DMS153 (cell line): ENCODE measurements at regions not wholly inside any gene's neighbourhood (a gene's known extent, or its start where the extent isn't known, plus 50 kb on each side); places are given as distances from the start of the nearest gene placed in this dataset.

Experiments
- DNase-seq: peaks from one replicate; lab custom pipeline; 2025; lab: John Stamatoyannopoulos, UW

GRCh38 chr12:24473097-24473496 is 475.8 kb downstream of the BCAT1 start:
- DNase-seq: no peak

GRCh38 chr12:24470050-24470449 is 478.9 kb downstream of the BCAT1 start:
- no peak for DNase-seq

- DNase-seq: no peak
These were observed 479.8 kb downstream of the BCAT1 start for GRCh38 chr12:24469089-24469488.

- DNase-seq: no peak
These were observed 481.7 kb downstream of the BCAT1 start for GRCh38 chr12:24467226-24467625.

GRCh38 chr12:24463375-24463774 is 485.5 kb downstream of the BCAT1 start:
- no peak for DNase-seq

GRCh38 chr12:24462946-24463345 is 486.0 kb downstream of the BCAT1 start:
- DNase-seq: no peak

- no peak for DNase-seq
These were observed 488.4 kb downstream of the BCAT1 start for GRCh38 chr12:24460506-24460905.

GRCh38 chr12:24460099-24460498 is 488.8 kb downstream of the BCAT1 start:
- no peak for DNase-seq

- DNase-seq: no peak
These were observed 493.1 kb downstream of the BCAT1 start for GRCh38 chr12:24455811-24456210.

- no peak for DNase-seq
These were observed 498.2 kb upstream of the SOX5 start for GRCh38 chr12:24447678-24448077.

- no peak for DNase-seq
These were observed 496.8 kb upstream of the SOX5 start for GRCh38 chr12:24446287-24446686.

GRCh38 chr12:24444634-24445033 is 495.2 kb upstream of the SOX5 start:
- no peak for DNase-seq

- DNase-seq: no peak
These were observed 492.0 kb upstream of the SOX5 start for GRCh38 chr12:24441458-24441857.

GRCh38 chr12:24436667-24437066 is 487.2 kb upstream of the SOX5 start:
- DNase-seq: no peak

- DNase-seq: no peak
These were observed 482.4 kb upstream of the SOX5 start for GRCh38 chr12:24431872-24432271.

GRCh38 chr12:24427776-24428175 is 478.3 kb upstream of the SOX5 start:
- no peak for DNase-seq

GRCh38 chr12:24425601-24425970 is 476.1 kb upstream of the SOX5 start:
- DNase-seq: no peak

- DNase-seq: no peak
These were observed 475.6 kb upstream of the SOX5 start for GRCh38 chr12:24424889-24425600.

- DNase-seq: no peak
These were observed 474.9 kb upstream of the SOX5 start for GRCh38 chr12:24424376-24424775.

- DNase-seq: no peak
These were observed 474.1 kb upstream of the SOX5 start for GRCh38 chr12:24423611-24424010.

- no peak for DNase-seq
These were observed 472.3 kb upstream of the SOX5 start for GRCh38 chr12:24421759-24422158.

GRCh38 chr12:24418157-24418556 is 468.7 kb upstream of the SOX5 start:
- no peak for DNase-seq

GRCh38 chr12:24416423-24417109 is 467.1 kb upstream of the SOX5 start:
- no peak for DNase-seq

GRCh38 chr12:24415934-24416333 is 466.5 kb upstream of the SOX5 start:
- DNase-seq: no peak
